Stomach (tissue), 8 donors: ENCODE measurements at regions not wholly inside any gene's neighbourhood (a gene's known extent, or its start where the extent isn't known, plus 50 kb on each side); places are given as distances from the start of the nearest gene placed in this dataset.

Experiments used
- DNase-seq, 2 donors: peaks; one replicate each; pipeline versions ENCODE4 v3.0.0 to v3.0.0-alpha.2; 2013 to 2019
- H3K27ac ChIP-seq, 5 donors: fragments of 200-600 bp in 4 of 5; sonication (generic) in 4 of 5; one replicate each; pipeline ENCODE4 v1.5.1; 2013 to 2019; ENCODE audit warnings: mild to moderate bottlenecking in 1 of 5, moderate library complexity in 1 of 5
- H3K27me3 ChIP-seq, 3 donors: fragments of 200-600 bp; sonication (generic); one replicate each; pipeline ENCODE4 v1.5.1; 2017 to 2019; ENCODE audit warnings: mixed run types in 1 of 3
- H3K36me3 ChIP-seq, 4 donors: fragments of 200-600 bp; sonication (generic); 1 replicate in 3 of 4; 2 replicates in 1 of 4; pipeline ENCODE4 v1.5.1; 2016 to 2019
- H3K4me1 ChIP-seq, 4 donors: fragments of 200-600 bp; sonication (generic); one replicate each; pipeline ENCODE4 v1.5.1; 2016 to 2019
- H3K4me3 ChIP-seq, 4 donors: fragments of 200-600 bp; sonication (generic) in 3 of 4; one replicate each; pipeline ENCODE4 v1.5.1; 2016 to 2019; ENCODE audit warnings: mild to moderate bottlenecking in 1 of 4
- H3K9me3 ChIP-seq, 4 donors: fragments of 200-600 bp; sonication (generic); one replicate each; pipeline ENCODE4 v1.5.1; 2016 to 2019
- CTCF ChIP-seq, 7 experiments: fragments of 450-650 bp in 4 of 7; fragments of 200-600 bp in 3 of 7; sonication (generic) in 3 of 7; IDR thresholded peaks; one replicate each; pipeline ENCODE4 v1.5.1; 2016 to 2019; ENCODE audit warnings: antibody characterized with exemption in 7 of 7, control low read depth in 2 of 7, mild to moderate bottlenecking in 1 of 7
- EP300 ChIP-seq: sonication (generic); formaldehyde crosslinking; IDR thresholded peaks from one replicate; pipeline ENCODE4 v1.6.1; 2017; ENCODE audit warnings: antibody characterized with exemption
- POLR2A ChIP-seq, 4 donors: fragments of 450-650 bp; IDR thresholded peaks; one replicate each; pipeline ENCODE4 v1.6.1; 2016; ENCODE audit warnings: antibody characterized with exemption in 4 of 4, control low read depth in 2 of 4, mild to moderate bottlenecking in 1 of 4, moderate library complexity in 1 of 4
- POLR2AphosphoS5 ChIP-seq, 3 donors: sonication (generic); formaldehyde crosslinking; IDR thresholded peaks; one replicate each; pipeline ENCODE4 v1.6.1; 2016; ENCODE audit warnings: antibody characterized with exemption in 3 of 3
- WGBS, 5 donors: extraction: QIAGEN DNeasy Blood & Tissue Kit in 3 of 5; methylation state at CpG; one replicate each; pipeline versions ENCODE4 v1.1.5 to v1.1.7; 2013 to 2018; 5-methylcytosine and 5-hydroxymethylcytosine counted together
- intact Hi-C: fragments of 100-400 bp; cut with DNase I; formaldehyde crosslinking; loops from one replicate; pipeline ENCODE4 v1.15.1; 2023; ENCODE audit warnings: low total_unique reads
- donor health status: healthy with polysubstance abuse.
- donor health status: Bipolar disorder and iron deficiency.
- donor health status: healthy.

- no peak for DNase-seq
- Histone ChIP-seq H3K36me3 (no peaks in the 10 kb centered on the region), H3K27ac (no peak overlapping the region), H3K9me3 (peaks cover 0 to 5% (median 0%) of the 10 kb centered on the region in 4 donors), H3K4me1 (peaks cover 0 to 8% (median 0%) of the 10 kb centered on the region in 4 donors), H3K27me3 (peaks cover 0 to 8% (median 0%) of the 10 kb centered on the region in 3 donors), H3K4me3 (no peak overlapping the region)
- TF ChIP-seq CTCF (IDR thresholded peaks at IDR 0.05) (no peak), EP300 (no peak), POLR2AphosphoS5 (IDR thresholded peaks at IDR 0.05) (no peak), POLR2A (IDR thresholded peaks at IDR 0.05) (no peak)
- 80 to 92% (median 87%) methylated on average over 7 to 8 of the region's 8 CpGs for WGBS, 5 donors
- intact Hi-C loops, result no loop called here
Measured at GRCh38 chr3:127091376-127091775, 101.6 kb upstream of the PRR23E start.

- peaks cover 0 to 8% (median 0%) of the 10 kb centered on the region in 4 donors for H3K4me1 ChIP-seq
- no peak overlapping the region for H3K4me3 ChIP-seq
- H3K36me3 ChIP-seq, result no peaks in the 10 kb centered on the region
- peaks cover 0 to 5% (median 0%) of the 10 kb centered on the region in 4 donors for H3K9me3 ChIP-seq
- intact Hi-C loops, result no loop called here
- H3K27ac ChIP-seq, result no peak overlapping the region
- peak in 1 of 2 donors; percentile 49 for DNase-seq
- WGBS, 5 donors, result 51 to 64% (median 61%) methylated on average over 4 of the region's 4 CpGs
- TF ChIP-seq POLR2A (IDR thresholded peaks at IDR 0.05) (no peak), POLR2AphosphoS5 (IDR thresholded peaks at IDR 0.05) (no peak), EP300 (no peak), CTCF (IDR thresholded peaks at IDR 0.05) (no peak)
- peaks cover 0 to 8% (median 0%) of the 10 kb centered on the region in 3 donors for H3K27me3 ChIP-seq
Measured at GRCh38 chr3:127092368-127092767, 100.6 kb upstream of the PRR23E start.

GRCh38 chr3:127092776-127093175, 100.2 kb upstream of the PRR23E start:
- intact Hi-C loops, result no loop called here
- H3K9me3 ChIP-seq, result peaks cover 0 to 5% (median 0%) of the 10 kb centered on the region in 4 donors
- peaks cover 0 to 8% (median 0%) of the 10 kb centered on the region in 4 donors for H3K4me1 ChIP-seq
- no peak overlapping the region for H3K4me3 ChIP-seq
- TF ChIP-seq POLR2AphosphoS5 (IDR thresholded peaks at IDR 0.05), result no peak
- TF ChIP-seq EP300, result no peak
- TF ChIP-seq POLR2A (IDR thresholded peaks at IDR 0.05), result no peak
- TF ChIP-seq CTCF (IDR thresholded peaks at IDR 0.05), result peak in 1 of 7 experiments; percentile 12
- H3K36me3 ChIP-seq, result no peaks in the 10 kb centered on the region
- peak in 1 of 2 donors; percentile 39 for DNase-seq
- H3K27ac ChIP-seq, result no peak overlapping the region
- 35 to 67% (median 42%) methylated on average over 3 to 11 of the region's 11 CpGs for WGBS, 5 donors
- H3K27me3 ChIP-seq, result peaks cover 0 to 8% (median 0%) of the 10 kb centered on the region in 3 donors

GRCh38 chr3:127093312-127093711, 99.6 kb upstream of the PRR23E start:
- H3K27me3 ChIP-seq, result peaks cover 0 to 8% (median 0%) of the 10 kb centered on the region in 3 donors
- intact Hi-C loops, result no loop called here
- H3K36me3 ChIP-seq, result no peaks in the 10 kb centered on the region
- TF ChIP-seq CTCF (IDR thresholded peaks at IDR 0.05), result no peak
- TF ChIP-seq EP300, result no peak
- TF ChIP-seq POLR2A (IDR thresholded peaks at IDR 0.05), result no peak
- no peak for TF ChIP-seq POLR2AphosphoS5 (IDR thresholded peaks at IDR 0.05)
- peaks cover 0 to 8% (median 0%) of the 10 kb centered on the region in 4 donors for H3K4me1 ChIP-seq
- no peak overlapping the region for H3K27ac ChIP-seq
- DNase-seq, result no peak
- peaks cover 0 to 5% (median 0%) of the 10 kb centered on the region in 4 donors for H3K9me3 ChIP-seq
- H3K4me3 ChIP-seq, result no peak overlapping the region
- WGBS, 5 donors, result 73 to 87% (median 79%) methylated on average over 5 to 9 of the region's 9 CpGs
